ENCODE measurements at regions not wholly inside any gene's neighbourhood (a gene's known extent, or its start where the extent isn't known, plus 50 kb on each side); places are given as distances from the start of the nearest gene placed in this dataset.
"Not testable (repeated sequence)": the region's sequence is repeated elsewhere in the genome, so short reads cannot be mapped to it uniquely, and the experiment has no call there.

- not testable (repeated sequence) for DNase-seq
Observed at GRCh38 chr14:38557391-38557790, 301.5 kb upstream of the CLEC14A start.

GRCh38 chr14:38556252-38556651, 300.4 kb upstream of the CLEC14A start:
- no peak for DNase-seq

- DNase-seq, result no peak
Observed at GRCh38 chr14:38554026-38554425, 298.1 kb upstream of the CLEC14A start.

GRCh38 chr14:38553586-38553985, 297.7 kb upstream of the CLEC14A start:
- no peak for DNase-seq

GRCh38 chr14:38549564-38549963, 293.7 kb upstream of the CLEC14A start:
- no peak for DNase-seq

GRCh38 chr14:38547961-38548490, 292.1 kb upstream of the CLEC14A start:
- DNase-seq, result no peak

GRCh38 chr14:38546932-38547551, 291.1 kb upstream of the CLEC14A start:
- no peak for DNase-seq

- no peak for DNase-seq
Observed at GRCh38 chr14:38544776-38545175, 288.9 kb upstream of the CLEC14A start.

- not testable (repeated sequence) for DNase-seq
Observed at GRCh38 chr14:38543851-38544250, 288.0 kb upstream of the CLEC14A start.

GRCh38 chr14:38538053-38538452, 282.2 kb upstream of the CLEC14A start:
- DNase-seq, result not testable (repeated sequence)

GRCh38 chr14:38536376-38537038, 280.6 kb upstream of the CLEC14A start:
- DNase-seq, result no peak

GRCh38 chr14:38528582-38528981, 272.7 kb upstream of the CLEC14A start:
- DNase-seq, result no peak

GRCh38 chr14:38527502-38527878, 271.6 kb upstream of the CLEC14A start:
- DNase-seq, result no peak

GRCh38 chr14:38526826-38527501, 271.1 kb upstream of the CLEC14A start:
- no peak for DNase-seq

GRCh38 chr14:38524636-38525509, 269.0 kb upstream of the CLEC14A start:
- DNase-seq, result no peak

- no peak for DNase-seq
Observed at GRCh38 chr14:38522724-38523123, 266.8 kb upstream of the CLEC14A start.

- no peak for DNase-seq
Observed at GRCh38 chr14:38521591-38521990, 265.7 kb upstream of the CLEC14A start.

GRCh38 chr14:38517426-38517825, 261.5 kb upstream of the CLEC14A start:
- no peak for DNase-seq

GRCh38 chr14:38512236-38512635, 256.3 kb upstream of the CLEC14A start:
- no peak for DNase-seq

- DNase-seq, result no peak
Observed at GRCh38 chr14:38507299-38507698, 251.4 kb upstream of the CLEC14A start.

- no peak for DNase-seq
Observed at GRCh38 chr14:38505973-38506249, 250.0 kb upstream of the CLEC14A start.

GRCh38 chr14:38505221-38505972, 249.5 kb upstream of the CLEC14A start:
- DNase-seq, result no peak

- no peak for DNase-seq
Observed at GRCh38 chr14:38504175-38504574, 248.3 kb upstream of the CLEC14A start.

Measured in activated T-cell treated with anti-CD3 and anti-CD28 coated beads for 4 hours (primary cell).